Sigmoid colon (tissue), 4 donors: ENCODE measurements at regions not wholly inside any gene's neighbourhood (a gene's known extent, or its start where the extent isn't known, plus 50 kb on each side); places are given as distances from the start of the nearest gene placed in this dataset.

Source experiments
- EP300 ChIP-seq, 4 donors: sonication (generic); formaldehyde crosslinking; IDR thresholded peaks; one replicate each; pipeline ENCODE4 v1.6.1; 2017; ENCODE audit warnings: antibody characterized with exemption in 4 of 4
- POLR2A ChIP-seq, 2 donors: fragments of 450-650 bp; IDR thresholded peaks; one replicate each; pipeline ENCODE4 v1.6.1; 2016; ENCODE audit warnings: antibody characterized with exemption in 2 of 2, mild to moderate bottlenecking in 2 of 2, moderate library complexity in 2 of 2
- TF ChIP-seq, protein P1 (sequence below), 4 experiments: fragments of 450-650 bp in 3 of 4; fragments of 200-600 bp in 1 of 4; IDR thresholded peaks; one replicate each; pipeline ENCODE4 v1.5.1; 2016 to 2019; ENCODE audit warnings: antibody characterized with exemption in 4 of 4, mild to moderate bottlenecking in 3 of 4, moderate library complexity in 2 of 4

DNA sequence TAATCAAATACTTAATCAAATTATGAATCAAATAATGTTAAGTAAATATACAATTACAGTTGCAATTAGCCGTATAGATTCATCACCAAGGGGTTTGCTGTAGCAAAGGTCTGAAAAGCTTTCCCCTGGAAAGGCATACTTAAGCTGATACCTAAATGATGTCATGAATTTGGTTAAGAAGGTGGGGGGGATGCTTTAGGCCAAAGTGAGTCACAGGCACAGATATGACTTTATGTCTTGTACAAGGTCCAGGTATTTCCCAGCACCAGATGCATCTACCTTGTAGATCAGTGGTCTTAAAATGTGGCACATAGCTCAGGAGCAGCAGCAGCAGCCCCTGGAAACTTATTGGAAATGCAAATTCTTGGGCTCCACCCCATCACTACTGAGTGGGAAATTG is 557.3 kb upstream of the CDH4 start:
- TF ChIP-seq POLR2A (IDR thresholded peaks at IDR 0.05) (no peak), EP300 (IDR thresholded peaks at IDR 0.05) (no peak)
- TF ChIP-seq, protein P1, sequence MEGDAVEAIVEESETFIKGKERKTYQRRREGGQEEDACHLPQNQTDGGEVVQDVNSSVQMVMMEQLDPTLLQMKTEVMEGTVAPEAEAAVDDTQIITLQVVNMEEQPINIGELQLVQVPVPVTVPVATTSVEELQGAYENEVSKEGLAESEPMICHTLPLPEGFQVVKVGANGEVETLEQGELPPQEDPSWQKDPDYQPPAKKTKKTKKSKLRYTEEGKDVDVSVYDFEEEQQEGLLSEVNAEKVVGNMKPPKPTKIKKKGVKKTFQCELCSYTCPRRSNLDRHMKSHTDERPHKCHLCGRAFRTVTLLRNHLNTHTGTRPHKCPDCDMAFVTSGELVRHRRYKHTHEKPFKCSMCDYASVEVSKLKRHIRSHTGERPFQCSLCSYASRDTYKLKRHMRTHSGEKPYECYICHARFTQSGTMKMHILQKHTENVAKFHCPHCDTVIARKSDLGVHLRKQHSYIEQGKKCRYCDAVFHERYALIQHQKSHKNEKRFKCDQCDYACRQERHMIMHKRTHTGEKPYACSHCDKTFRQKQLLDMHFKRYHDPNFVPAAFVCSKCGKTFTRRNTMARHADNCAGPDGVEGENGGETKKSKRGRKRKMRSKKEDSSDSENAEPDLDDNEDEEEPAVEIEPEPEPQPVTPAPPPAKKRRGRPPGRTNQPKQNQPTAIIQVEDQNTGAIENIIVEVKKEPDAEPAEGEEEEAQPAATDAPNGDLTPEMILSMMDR (IDR thresholded peaks at IDR 0.05) = no peak
